ENCODE measurements at regions not wholly inside any gene's neighbourhood (a gene's known extent, or its start where the extent isn't known, plus 50 kb on each side); places are given as distances from the start of the nearest gene placed in this dataset.
"Not testable (repeated sequence)": the region's sequence is repeated elsewhere in the genome, so short reads cannot be mapped to it uniquely, and the experiment has no call there.

- peak; percentile 74 for DNase-seq (ENCODE audit: low spot score)
Observed at GRCh38 chr3:71926262-71926600, 141.3 kb upstream of the PROK2 start.

GRCh38 chr3:71925511-71926261, 140.7 kb upstream of the PROK2 start:
- not testable (repeated sequence) for DNase-seq (ENCODE audit: low spot score)

- DNase-seq (ENCODE audit: low spot score) = no peak
Observed at GRCh38 chr3:71924721-71925120, 139.8 kb upstream of the PROK2 start.

- no peak for DNase-seq (ENCODE audit: low spot score)
Observed at GRCh38 chr3:71921036-71921435, 136.1 kb upstream of the PROK2 start.

- no peak for DNase-seq (ENCODE audit: low spot score)
Observed at GRCh38 chr3:71919572-71919971, 134.6 kb upstream of the PROK2 start.

GRCh38 chr3:71917545-71917944, 132.6 kb upstream of the PROK2 start:
- no peak for DNase-seq (ENCODE audit: low spot score)

- DNase-seq (ENCODE audit: low spot score) = peak; percentile 8
Observed at GRCh38 chr3:71916747-71917369, 131.9 kb upstream of the PROK2 start.

GRCh38 chr3:71912839-71913495, 128.0 kb upstream of the PROK2 start:
- no peak for DNase-seq (ENCODE audit: low spot score)

- no peak for DNase-seq (ENCODE audit: low spot score)
Observed at GRCh38 chr3:71910108-71910507, 125.2 kb upstream of the PROK2 start.

- DNase-seq (ENCODE audit: low spot score) = peak; percentile 6
Observed at GRCh38 chr3:71907996-71908395, 123.0 kb upstream of the PROK2 start.

- DNase-seq (ENCODE audit: low spot score) = no peak
Observed at GRCh38 chr3:71906976-71907375, 122.0 kb upstream of the PROK2 start.

- DNase-seq (ENCODE audit: low spot score) = no peak
Observed at GRCh38 chr3:71905426-71905825, 120.5 kb upstream of the PROK2 start.

GRCh38 chr3:71903936-71904335, 119.0 kb upstream of the PROK2 start:
- no peak for DNase-seq (ENCODE audit: low spot score)

GRCh38 chr3:71903112-71903495, 118.2 kb upstream of the PROK2 start:
- no peak for DNase-seq (ENCODE audit: low spot score)

GRCh38 chr3:71902258-71903111, 117.5 kb upstream of the PROK2 start:
- DNase-seq (ENCODE audit: low spot score) = no peak

GRCh38 chr3:71901645-71902044, 116.7 kb upstream of the PROK2 start:
- DNase-seq (ENCODE audit: low spot score) = no peak

- DNase-seq (ENCODE audit: low spot score) = no peak
Observed at GRCh38 chr3:71900057-71900456, 115.1 kb upstream of the PROK2 start.

GRCh38 chr3:71896751-71897150, 111.8 kb upstream of the PROK2 start:
- no peak for DNase-seq (ENCODE audit: low spot score)

GRCh38 chr3:71893702-71894479, 108.9 kb upstream of the PROK2 start:
- DNase-seq (ENCODE audit: low spot score) = no peak

- no peak for DNase-seq (ENCODE audit: low spot score)
Observed at GRCh38 chr3:71893122-71893521, 108.2 kb upstream of the PROK2 start.

GRCh38 chr3:71891483-71891882, 106.5 kb upstream of the PROK2 start:
- DNase-seq (ENCODE audit: low spot score) = no peak

Data from cerebellar cortex (tissue), 1 donor.